GM19240 (cell line): ENCODE measurements at regions not wholly inside any gene's neighbourhood (a gene's known extent, or its start where the extent isn't known, plus 50 kb on each side); places are given as distances from the start of the nearest gene placed in this dataset.

Source experiments
- DNase-seq: peaks from one replicate; pipeline ENCODE4 v3.0.0; 2011; ENCODE audit warnings: low spot score; ENCODE audit not compliant: insufficient read length

DNA sequence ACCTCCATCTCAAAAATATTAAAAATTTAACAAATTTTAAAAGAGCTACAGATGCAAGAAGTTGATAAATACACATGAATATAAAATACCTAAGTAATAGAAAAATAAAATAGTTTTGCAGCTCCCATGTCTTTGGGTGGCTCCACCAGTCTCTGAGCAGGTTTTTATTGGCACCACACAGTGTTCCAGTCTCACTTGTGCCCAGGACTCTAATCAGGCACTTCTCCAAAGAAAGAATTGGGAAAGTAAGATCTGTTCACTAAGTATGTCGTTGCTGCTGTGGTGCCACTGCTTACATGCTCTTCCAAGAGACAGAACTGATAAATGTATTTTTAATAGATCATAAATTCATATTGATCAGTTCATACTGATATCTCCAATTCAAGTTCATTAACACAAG is 92.5 kb upstream of the ABI3BP start:
- no peak for DNase-seq

DNA sequence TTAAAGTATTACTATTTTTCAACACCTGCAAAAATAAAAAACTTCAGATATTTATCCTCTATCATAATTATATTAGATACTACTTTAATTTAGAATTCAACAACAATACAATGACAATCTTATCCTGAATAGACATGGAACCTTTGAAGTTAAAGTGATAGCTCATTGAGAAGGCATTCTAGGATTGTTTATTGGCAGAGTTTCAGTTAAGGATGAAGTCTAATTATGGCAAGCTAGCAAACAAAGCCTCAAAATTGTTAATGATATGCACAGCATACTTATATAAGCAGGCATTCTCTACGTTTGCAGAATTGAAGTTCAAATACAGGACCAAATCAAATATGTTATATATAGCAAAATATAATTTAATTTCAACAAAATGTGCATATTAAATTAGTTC is 91.2 kb upstream of the ABI3BP start:
- DNase-seq: no peak

DNA sequence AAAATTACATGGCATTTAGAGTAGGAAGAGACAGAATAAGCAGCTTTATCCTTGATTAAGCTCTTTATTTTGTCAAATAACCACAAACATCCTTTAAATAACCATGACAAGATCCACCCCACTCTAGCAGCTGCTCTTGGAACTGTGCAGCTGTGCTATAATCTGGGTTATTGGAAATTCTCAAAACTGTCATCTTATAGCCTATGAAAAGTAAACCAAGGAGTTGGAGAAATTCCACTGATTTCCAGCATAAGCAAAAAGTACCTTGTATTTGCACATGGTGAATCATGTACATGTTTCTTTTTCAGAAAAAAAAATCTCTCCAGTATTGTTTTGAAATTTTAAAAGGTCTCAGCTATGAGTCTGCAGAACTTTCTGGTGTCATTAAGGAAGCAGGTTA is 88.8 kb upstream of the ABI3BP start:
- DNase-seq: no peak

DNA sequence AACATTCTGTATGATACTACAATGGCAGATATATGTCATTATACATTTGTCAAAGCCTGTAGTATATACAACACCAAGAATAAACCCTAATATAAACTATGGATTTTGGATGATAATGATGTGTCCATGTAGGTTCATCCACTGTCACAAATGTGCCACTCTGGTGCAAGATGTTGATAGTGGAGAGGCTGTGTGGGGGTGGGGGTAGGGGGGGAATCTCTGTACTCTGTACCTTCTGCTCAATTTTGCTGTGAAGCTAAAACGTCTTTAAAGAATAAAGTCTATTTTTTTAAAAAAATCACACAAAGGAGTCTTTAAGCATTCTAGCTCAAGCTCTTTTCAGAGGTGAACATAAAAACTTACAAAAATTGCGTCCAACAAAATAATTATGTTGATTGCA is 88.2 kb upstream of the ABI3BP start:
- DNase-seq: no peak

DNA sequence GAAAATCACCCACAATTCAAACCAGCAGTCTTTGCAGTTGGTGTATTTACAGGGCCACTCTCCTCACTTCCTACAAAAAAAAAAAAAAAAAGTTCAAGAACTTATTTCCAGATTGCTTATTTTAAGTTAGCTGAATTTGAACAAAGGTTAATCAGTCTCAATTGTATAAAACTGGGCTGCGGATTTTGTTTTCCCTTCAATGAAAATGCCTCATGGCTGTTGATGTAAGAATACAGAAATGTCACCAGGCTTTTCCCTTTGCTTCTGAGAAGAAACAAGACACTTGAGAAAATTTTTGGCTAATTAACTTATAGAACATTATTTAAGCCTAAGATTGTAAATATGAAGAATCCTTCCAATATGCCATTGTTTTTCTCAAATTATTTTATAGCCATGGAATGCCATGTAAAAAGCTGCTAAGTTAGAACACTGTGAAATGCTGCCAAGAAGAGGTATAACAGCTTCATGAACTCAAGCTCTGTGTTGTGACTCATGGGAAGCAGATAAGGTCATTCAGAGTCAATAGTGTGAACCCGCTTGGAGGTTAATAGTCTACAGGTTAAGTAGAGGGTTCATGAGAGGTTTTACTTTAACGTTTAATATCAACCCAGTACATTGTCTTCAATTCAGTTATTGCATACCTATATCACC is 84.3 kb upstream of the ABI3BP start:
- DNase-seq: no peak

DNA sequence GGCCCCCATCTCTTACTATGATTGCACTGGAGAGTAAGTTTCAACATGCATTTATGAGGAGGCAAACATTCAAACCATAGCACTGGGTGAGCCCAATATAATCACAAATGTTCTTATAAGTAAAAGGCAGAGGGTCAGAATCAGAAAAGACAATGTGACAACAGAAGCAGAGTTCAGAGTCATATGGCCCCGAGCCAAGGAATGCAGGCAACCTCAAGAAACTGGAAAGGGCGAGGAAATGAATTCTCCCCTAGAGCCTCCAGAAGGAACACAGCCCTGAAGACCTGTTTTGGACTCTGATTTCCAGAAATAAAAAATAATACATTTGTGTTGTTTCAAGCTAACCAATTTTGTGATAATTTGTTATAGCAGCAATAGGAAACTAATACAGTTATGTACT is 81.3 kb upstream of the ABI3BP start:
- no peak for DNase-seq

DNA sequence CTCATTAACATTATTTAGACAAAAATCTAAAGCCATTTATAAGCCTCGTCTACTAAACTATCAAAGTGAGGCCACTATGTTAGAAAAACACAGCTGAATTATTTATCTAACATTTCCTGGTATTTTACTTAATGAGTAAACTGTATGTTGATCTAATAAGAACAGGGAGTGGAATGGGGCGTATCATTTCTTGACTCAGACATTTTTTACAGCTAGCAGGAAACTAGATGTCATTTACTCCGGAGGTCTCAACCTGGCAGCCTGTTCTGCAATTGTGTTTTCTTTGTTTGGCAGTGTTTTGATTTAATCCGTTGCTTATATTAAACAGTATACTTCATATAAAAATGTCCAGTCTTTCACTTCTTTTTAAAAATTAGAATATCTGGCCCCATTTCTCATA is 79.1 kb upstream of the ABI3BP start:
- no peak for DNase-seq

DNA sequence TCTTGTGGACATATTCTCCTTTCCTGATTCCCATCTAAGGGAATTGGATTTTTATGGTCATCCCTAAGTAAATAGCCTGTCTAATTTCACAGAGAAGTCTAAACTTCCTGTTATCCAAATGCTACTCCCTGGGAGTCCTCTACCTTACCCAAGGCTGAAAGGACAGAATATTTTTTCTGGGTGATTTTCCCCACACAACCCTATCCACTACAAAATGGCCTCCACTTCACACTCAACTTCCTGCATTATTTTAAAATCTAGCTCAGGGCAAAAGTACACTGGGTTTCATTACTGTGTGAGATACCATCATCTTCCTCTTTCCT is 77.5 kb upstream of the ABI3BP start:
- DNase-seq: no peak

DNA sequence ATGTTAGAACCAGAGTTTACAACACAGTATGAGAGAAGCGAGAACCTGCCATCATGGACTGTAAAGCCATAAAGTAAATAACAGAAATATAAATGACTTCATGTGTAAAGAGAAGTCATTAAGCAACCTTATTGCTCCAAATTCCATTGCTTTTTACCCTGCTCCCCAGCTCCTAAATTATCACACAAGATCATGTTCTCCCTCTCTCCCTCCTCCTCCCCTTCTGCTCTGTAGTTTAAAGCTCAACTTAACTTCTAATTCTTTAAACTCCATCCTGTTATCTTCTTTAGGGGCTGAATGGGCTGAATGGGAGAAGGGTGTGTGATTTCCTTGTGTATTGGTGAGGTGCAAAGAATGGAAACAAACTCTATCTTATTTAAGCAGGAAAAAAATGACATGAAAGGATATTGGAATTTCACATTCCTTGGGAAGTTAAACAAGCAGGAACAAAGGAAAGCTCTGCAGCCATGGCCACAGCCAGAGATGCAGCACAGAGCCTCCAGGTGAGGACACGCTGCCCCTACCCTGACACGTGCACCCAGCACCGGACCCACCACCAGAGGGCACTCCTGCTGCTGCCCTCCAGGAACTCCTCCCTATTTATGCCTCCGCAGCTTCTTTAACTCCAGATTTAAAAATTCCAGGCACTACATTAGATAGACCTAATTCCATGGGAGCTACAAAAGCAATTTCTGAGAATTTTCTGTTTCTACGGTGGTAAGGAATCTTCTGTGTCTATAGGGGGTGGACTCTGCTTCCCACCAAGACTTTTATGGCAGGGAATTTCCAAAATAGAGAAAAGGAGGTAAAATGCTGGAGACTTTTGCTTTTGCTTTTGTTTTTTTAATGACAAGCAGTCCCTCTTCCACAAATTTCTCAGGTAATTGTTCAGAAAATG is 76.9 kb upstream of the ABI3BP start:
- DNase-seq: peak; percentile 21

DNA sequence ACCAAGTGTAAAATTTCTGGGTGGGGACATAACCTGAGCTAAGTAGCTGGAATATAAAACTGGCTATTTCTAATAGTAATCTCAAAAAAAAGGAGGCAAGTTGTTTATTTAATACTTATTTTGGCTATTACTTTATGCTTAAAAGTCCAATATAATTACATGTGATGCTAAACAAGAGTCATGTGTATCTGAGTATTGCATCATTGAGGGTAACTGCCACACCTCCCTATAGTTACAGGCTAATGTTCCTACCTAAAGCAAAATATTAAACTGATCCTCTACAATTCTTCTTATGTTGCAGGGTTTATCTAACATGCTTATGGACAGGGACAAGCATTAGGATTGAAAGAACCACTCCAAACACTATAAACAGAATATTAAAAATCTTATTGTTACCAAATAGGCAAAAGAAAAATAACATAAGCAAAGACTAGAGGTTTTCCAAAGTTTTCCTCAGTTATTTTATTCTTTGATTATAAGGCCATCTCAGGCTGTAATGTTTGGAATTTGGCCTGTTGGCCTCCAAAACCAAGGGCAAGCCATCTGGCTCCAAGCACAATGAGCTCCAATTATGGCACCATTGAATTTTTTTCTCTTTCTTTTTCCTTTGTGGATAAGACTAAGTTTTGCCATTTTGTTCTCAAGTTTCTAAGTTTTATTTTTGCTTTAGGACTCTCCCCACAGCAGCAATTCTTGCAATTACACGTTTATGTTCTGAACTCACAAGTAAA is 75.8 kb upstream of the ABI3BP start:
- no peak for DNase-seq

DNA sequence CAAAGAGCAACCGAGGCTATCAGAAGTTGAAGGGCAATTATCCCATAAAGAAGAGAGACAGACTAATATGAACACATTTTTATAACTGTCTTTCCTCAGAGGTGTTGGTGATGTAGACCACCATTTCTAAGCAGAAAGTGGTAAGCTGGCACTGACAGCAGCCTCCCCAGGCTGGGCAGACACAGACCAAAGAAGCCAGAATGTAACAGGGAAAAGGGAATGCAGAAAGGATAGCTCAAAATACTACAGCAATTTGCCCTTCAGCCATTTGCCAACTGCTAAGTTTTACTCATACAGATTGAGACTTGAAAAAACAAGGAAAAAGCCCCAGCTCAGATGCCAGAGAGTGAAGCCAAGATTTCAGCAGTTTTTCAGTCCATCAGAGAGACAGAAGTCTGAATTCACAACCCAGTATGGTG is 73.5 kb upstream of the ABI3BP start:
- DNase-seq: no peak

DNA sequence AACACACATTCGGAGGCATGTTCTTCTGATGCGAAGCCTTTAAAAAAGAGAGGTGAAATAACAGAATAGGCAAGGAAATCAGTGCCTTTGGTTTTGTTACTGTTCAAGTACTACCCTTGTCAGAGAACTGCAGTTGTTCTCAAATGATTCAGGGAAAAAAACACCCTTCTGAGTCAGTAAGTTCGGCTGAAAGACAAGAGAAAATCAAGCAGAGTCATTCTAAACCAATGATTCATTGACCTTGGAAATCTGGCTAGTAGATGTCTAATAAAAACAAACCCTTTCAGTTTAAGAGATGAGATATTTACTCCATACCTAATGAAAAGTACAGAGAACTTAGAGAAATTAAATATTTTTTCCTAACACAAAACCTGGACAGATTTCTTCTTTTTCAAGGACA is 72.7 kb upstream of the ABI3BP start:
- no peak for DNase-seq

DNA sequence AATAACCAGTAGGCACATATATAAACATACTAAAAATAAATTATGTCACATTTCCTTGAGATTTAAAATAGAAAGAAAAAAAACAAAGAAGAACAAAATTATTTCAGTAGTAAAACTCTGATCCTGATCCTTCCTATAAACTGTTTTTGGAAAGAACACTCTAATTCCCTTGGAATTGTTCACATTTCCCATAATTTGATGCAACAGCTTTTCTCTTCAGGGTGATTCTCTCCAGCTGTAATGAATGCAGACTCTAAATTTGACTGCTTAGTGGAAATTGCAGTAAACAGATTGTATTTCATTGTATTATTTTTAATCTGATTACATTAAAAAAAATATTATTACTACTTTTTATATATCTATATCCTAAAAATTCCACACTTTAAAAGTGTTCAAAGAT is 70.2 kb upstream of the ABI3BP start:
- no peak for DNase-seq

DNA sequence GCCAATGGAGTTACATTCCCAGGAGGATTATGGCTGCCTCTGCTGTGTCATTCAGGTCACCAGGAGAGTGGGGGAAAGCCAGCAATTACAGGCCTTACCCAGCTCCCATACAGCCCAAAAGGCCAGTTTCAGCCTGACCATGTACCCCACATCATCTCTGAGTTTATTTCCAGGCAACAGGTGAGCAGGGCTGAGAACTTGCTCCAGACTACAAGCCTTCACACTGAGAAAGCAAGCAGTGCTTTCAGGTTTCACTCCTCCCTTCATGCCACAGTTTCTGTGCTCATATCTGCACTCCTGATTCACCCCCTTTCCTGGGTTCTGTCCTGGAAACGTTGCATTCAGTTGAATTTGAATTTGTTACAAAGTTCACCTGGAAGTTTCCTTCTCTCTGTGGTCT is 68.1 kb upstream of the ABI3BP start:
- DNase-seq: no peak

DNA sequence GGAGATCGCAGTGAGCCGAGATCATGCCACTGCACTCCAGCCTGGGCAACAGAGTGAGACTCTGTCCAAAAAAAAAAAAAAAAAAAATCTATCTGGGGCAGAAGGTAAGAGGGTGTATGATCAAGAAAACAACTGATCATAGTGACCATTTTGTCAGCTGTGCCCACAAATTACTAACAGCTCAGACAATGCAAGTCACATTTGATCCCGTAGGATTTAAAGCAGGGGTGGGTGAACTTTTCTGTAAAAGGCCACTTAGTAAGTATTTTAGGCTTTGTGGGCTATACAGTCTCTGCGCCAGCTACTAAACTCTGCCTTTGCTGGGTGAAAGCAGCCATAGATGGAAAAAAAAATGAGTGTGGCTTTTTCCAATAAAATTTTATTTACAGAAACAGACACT is 57.6 kb upstream of the ABI3BP start:
- DNase-seq: no peak

DNA sequence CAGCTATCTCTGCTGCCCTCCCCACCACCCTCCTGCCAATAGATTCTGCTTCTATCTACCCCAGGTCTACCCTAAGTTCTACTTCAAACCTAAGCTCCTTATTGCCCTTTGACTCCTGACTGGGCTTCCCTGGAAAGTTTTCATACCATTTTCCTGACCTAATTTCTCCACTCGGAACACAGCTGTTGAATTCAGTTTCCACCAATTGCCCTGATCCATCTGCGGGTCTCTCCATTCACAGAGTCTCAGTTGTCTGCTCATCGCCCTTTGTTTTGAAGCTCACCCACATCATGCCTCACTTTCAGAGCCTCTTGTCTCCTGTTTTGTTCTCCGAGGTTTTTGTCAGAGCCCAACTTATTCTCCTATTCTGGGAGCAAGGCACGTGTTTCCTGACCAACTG is 56.8 kb upstream of the ABI3BP start:
- DNase-seq: no peak

DNA sequence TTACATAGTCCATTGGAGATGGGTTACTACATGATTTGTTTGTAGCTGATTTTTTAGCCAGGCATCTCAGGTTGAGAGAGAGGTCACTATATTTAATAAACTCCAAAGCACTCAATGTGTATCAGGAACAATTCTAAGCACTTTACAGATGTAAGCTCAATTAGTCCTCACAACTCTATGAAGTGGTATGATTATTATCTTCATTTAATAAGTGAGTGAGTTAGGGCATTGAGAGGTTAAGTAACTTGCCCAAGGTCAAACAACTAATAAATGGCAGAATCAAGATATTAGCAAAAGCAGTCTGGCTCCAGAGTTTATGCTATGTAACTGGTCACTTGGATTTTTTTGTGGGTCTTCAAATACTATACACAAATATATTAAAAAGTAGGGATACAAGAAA is 56.3 kb upstream of the ABI3BP start:
- no peak for DNase-seq

DNA sequence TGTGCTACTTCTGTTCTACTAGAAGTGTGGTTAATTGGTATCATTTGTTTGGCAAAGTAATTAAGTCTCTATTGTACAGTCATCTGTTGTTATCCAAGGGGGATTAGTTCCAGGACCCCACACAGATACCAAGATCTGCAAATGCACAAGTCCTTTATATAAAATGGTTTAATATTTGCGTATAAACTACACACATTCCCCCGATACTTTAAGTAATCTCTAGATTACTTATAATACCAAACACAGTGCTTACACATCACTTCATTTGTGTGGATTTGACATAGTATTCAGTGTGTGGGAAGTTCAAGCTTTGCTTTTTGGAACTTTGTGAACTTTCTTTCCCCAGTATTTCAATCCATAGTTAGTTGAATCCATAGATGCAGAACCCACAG is 50.5 kb upstream of the ABI3BP start:
- DNase-seq: no peak

DNA sequence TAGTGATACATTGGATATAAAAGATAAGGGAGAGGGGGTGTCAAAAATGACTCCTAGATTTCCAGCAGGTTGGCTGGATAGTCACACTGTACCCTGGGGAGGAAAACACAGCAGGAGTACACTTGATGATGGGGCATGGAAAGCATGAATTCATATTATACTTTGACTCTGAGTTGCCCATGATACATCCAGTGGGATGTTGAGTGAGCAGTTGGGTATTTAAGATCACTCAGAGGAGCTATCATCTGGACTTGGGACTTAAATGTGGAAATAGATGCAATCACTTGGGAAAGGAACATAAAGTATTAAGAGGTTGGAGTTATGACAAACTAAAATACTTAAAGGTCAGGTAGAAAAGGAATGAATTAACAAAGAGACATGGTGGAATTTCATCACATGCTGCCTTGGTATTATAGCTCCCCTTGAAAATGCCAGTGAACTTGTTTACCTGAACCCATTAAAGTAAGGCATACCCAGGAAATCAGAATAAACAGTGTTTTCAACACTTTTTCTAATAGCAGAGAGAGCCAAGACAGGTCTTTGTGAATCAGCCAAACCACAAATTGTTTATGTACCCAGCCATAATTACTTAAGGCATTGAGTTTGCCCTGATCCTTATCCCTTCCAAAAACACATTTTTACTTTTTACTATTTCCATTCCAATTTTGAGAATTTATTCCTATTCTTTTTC is 49.9 kb upstream of the ABI3BP start:
- no peak for DNase-seq
